H9 (cell line): ENCODE measurements at regions not wholly inside any gene's neighbourhood (a gene's known extent, or its start where the extent isn't known, plus 50 kb on each side); places are given as distances from the start of the nearest gene placed in this dataset.

ENCODE experiments used
- DNase-seq: peaks from one replicate; pipeline ENCODE4 v3.0.0-alpha.2; 2017
- H2AFZ ChIP-seq: one replicate; pipeline ENCODE4 v1.6.1; 2013; ENCODE audit warnings: mild to moderate bottlenecking, low read length, control low read depth, moderate library complexity
- H2AK5ac ChIP-seq: 2 replicates; pipeline ENCODE4 v1.6.1; 2013; ENCODE audit warnings: low read length, control low read depth, mixed read lengths; ENCODE audit not compliant: insufficient read length
- H2BK120ac ChIP-seq: one replicate; pipeline ENCODE4 v1.6.1; 2013; ENCODE audit warnings: low read depth, mild to moderate bottlenecking, low read length, control low read depth, inconsistent platforms; ENCODE audit not compliant: poor library complexity, severe bottlenecking
- H2BK12ac ChIP-seq: 2 replicates; pipeline ENCODE4 v1.6.1; 2013; ENCODE audit warnings: low read length, control low read depth, mixed read lengths, low read depth; ENCODE audit not compliant: insufficient read length
- H2BK15ac ChIP-seq: 2 replicates; pipeline ENCODE4 v1.6.1; 2013; ENCODE audit warnings: low read depth, low read length, control low read depth
- H2BK20ac ChIP-seq: one replicate; pipeline ENCODE4 v1.6.1; 2013; ENCODE audit warnings: low read depth, mild to moderate bottlenecking, low read length, control low read depth, inconsistent platforms; ENCODE audit not compliant: poor library complexity, severe bottlenecking
- H2BK5ac ChIP-seq: 2 replicates; pipeline ENCODE4 v1.6.1; 2013; ENCODE audit warnings: low read length, control low read depth, mixed read lengths; ENCODE audit not compliant: insufficient read length
- H3K14ac ChIP-seq: 2 replicates; pipeline ENCODE4 v1.6.1; 2013; ENCODE audit warnings: low read length, control low read depth; ENCODE audit not compliant: insufficient read depth
- H3K18ac ChIP-seq: 2 replicates; pipeline ENCODE4 v1.6.1; 2013; ENCODE audit warnings: low read depth, mild to moderate bottlenecking, mixed read lengths, low read length, control low read depth; ENCODE audit not compliant: insufficient read length
- H3K23ac ChIP-seq: 2 replicates; pipeline ENCODE4 v1.6.1; 2013; ENCODE audit warnings: low read length, control low read depth, mixed read lengths, low read depth; ENCODE audit not compliant: insufficient read length
- H3K23me2 ChIP-seq: 2 replicates; pipeline ENCODE4 v1.6.1; 2013; ENCODE audit warnings: low read depth, mild to moderate bottlenecking, mixed read lengths, low read length, control low read depth; ENCODE audit not compliant: insufficient read length, poor library complexity, severe bottlenecking
- H3K27ac ChIP-seq: 2 replicates; pipeline ENCODE4 v1.5.1; 2013; ENCODE audit warnings: low read length, control low read depth, mixed read lengths, low read depth; ENCODE audit not compliant: insufficient read length
- H3K27me3 ChIP-seq: 2 replicates; pipeline ENCODE4 v1.6.1; 2013; ENCODE audit warnings: low read length, control low read depth, inconsistent platforms; ENCODE audit not compliant: insufficient read depth
- H3K4ac ChIP-seq: 2 replicates; pipeline ENCODE4 v1.6.1; 2013; ENCODE audit warnings: low read depth, mild to moderate bottlenecking, control low read depth, inconsistent platforms, low read length, moderate library complexity
- H3K4me1 ChIP-seq: 2 replicates; pipeline ENCODE4 v1.6.1; 2013; ENCODE audit warnings: low read length, control low read depth, inconsistent platforms; ENCODE audit not compliant: insufficient read depth
- H3K4me2 ChIP-seq: 2 replicates; pipeline ENCODE4 v1.6.1; 2013; ENCODE audit warnings: low read length, control low read depth, mixed read lengths; ENCODE audit not compliant: insufficient read length, insufficient read depth
- H3K56ac ChIP-seq: 2 replicates; pipeline ENCODE4 v1.6.1; 2013; ENCODE audit warnings: low read depth, mild to moderate bottlenecking, mixed read lengths, low read length, control low read depth; ENCODE audit not compliant: insufficient read length
- H3K79me1 ChIP-seq: 2 replicates; pipeline ENCODE4 v1.6.1; 2013; ENCODE audit warnings: low read depth, mild to moderate bottlenecking, moderate library complexity, low read length, control low read depth, inconsistent platforms; ENCODE audit not compliant: insufficient read depth, poor library complexity, severe bottlenecking
- H3K79me2 ChIP-seq: 2 replicates; pipeline ENCODE4 v1.6.1; 2013; ENCODE audit warnings: low read length, control low read depth, inconsistent platforms; ENCODE audit not compliant: insufficient read depth
- H3K9ac ChIP-seq: 2 replicates; pipeline ENCODE4 v1.6.1; 2013; ENCODE audit warnings: low read length, control low read depth, mixed read lengths; ENCODE audit not compliant: insufficient read length; ENCODE audit errors: extremely low read depth
- H3K9me3 ChIP-seq: one replicate; pipeline ENCODE4 v1.6.1; 2013; ENCODE audit warnings: low read depth, low read length, inconsistent platforms; ENCODE audit not compliant: control insufficient read depth
- H3T11ph ChIP-seq: one replicate; pipeline ENCODE4 v1.6.1; 2013; ENCODE audit warnings: mild to moderate bottlenecking, low read length, control low read depth, inconsistent platforms
- H4K20me1 ChIP-seq: one replicate; pipeline ENCODE4 v1.6.1; 2013; ENCODE audit not compliant: control insufficient read depth, insufficient read length, insufficient read depth
- H4K5ac ChIP-seq: 2 replicates; pipeline ENCODE4 v1.6.1; 2013; ENCODE audit warnings: low read depth, mild to moderate bottlenecking, mixed read lengths, low read length, control low read depth; ENCODE audit not compliant: insufficient read length
- H4K8ac ChIP-seq: replicated peaks from 2 replicates; pipeline ENCODE4 v1.6.1; 2013; ENCODE audit warnings: low read length, control low read depth, mixed read lengths, low read depth; ENCODE audit not compliant: insufficient read length
- H4K91ac ChIP-seq: 2 replicates; pipeline ENCODE4 v1.6.1; 2013; ENCODE audit warnings: low read depth, mild to moderate bottlenecking, moderate library complexity, mixed read lengths, low read length, control low read depth; ENCODE audit not compliant: insufficient read length
- H3K27ac Mint-ChIP-seq, 3 experiments: 2 replicates in 2 of 3; 3 replicates in 1 of 3; pipeline ENCODE4 v1.8.0; 2020 to 2021; ENCODE audit warnings: mixed read lengths in 3 of 3, mild to moderate bottlenecking in 1 of 3, moderate library complexity in 1 of 3
- H3K27me3 Mint-ChIP-seq: 2 replicates; pipeline ENCODE4 v1.8.0; 2021; ENCODE audit warnings: low read depth, mild to moderate bottlenecking, moderate library complexity, mixed read lengths
- H3K36me3 Mint-ChIP-seq, 3 experiments: 2 replicates in 2 of 3; 3 replicates in 1 of 3; pipeline ENCODE4 v1.8.0; 2020 to 2021; ENCODE audit warnings: low read depth in 3 of 3, mixed read lengths in 3 of 3; ENCODE audit not compliant: insufficient read depth in 1 of 3
- H3K4me1 Mint-ChIP-seq, 2 experiments: 2 replicates each; pipeline ENCODE4 v1.8.0; 2020; ENCODE audit warnings: mixed read lengths in 2 of 2
- H3K4me3 Mint-ChIP-seq, 2 experiments: 2 replicates in 1 of 2; 3 replicates in 1 of 2; pipeline ENCODE4 v1.8.0; 2020 to 2021; ENCODE audit warnings: mild to moderate bottlenecking in 2 of 2, mixed read lengths in 2 of 2, moderate library complexity in 1 of 2
- H3K9me3 Mint-ChIP-seq, 2 experiments: 2 replicates in 1 of 2; 3 replicates in 1 of 2; pipeline ENCODE4 v1.8.0; 2020; ENCODE audit warnings: mild to moderate bottlenecking in 2 of 2, mixed read lengths in 2 of 2, moderate library complexity in 1 of 2
- WGBS: extraction: QIAGEN DNeasy Blood & Tissue Kit; methylation state at CpG from one replicate; pipeline ENCODE4 v1.1.7; 2013; ENCODE audit warnings: missing lambda C conversion rate, low lambda C conversion rate, mixed read lengths; ENCODE audit not compliant: insufficient read length; ENCODE audit errors: extremely low coverage; 5-methylcytosine and 5-hydroxymethylcytosine counted together
- TF ChIP-seq, protein P1 (sequence below): fragments of 200-600 bp; sonication (generic); conservative IDR thresholded peaks from 3 replicates; pipeline ENCODE4 v1.8.0; 2021; ENCODE audit warnings: antibody characterized with exemption, mild to moderate bottlenecking

DNA sequence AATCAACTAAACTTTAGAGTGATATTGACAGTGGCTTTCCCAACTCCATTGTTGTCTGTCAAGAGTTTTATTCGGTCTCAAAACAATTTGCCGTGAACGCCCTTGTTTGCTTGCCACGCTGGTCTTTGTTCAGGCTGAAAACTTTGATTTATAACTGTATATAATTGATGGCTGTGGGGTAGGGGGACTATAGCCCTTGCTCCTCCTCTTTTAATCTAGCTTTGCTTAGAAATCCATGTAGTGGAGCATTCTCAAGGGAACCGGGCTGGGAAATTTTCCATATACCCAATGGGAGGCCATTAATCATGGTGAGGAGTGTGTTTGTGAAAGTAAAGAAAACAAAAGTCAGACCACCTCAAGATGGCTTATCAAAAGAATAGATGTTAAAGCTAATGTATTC is 339.8 kb upstream of the RARB start:
- no peak overlapping the region for H2BK20ac ChIP-seq
- no peaks in the 10 kb centered on the region for H4K20me1 ChIP-seq
- no peak overlapping the region for H3K18ac ChIP-seq
- H4K91ac ChIP-seq = no peak overlapping the region
- no peak overlapping the region for H3K56ac ChIP-seq
- no peaks in the 10 kb centered on the region for H3K27me3 ChIP-seq
- no peaks in the 10 kb centered on the region for H3K9me3 ChIP-seq
- no peak overlapping the region for H3K4me3 Mint-ChIP-seq
- TF ChIP-seq, protein P1, sequence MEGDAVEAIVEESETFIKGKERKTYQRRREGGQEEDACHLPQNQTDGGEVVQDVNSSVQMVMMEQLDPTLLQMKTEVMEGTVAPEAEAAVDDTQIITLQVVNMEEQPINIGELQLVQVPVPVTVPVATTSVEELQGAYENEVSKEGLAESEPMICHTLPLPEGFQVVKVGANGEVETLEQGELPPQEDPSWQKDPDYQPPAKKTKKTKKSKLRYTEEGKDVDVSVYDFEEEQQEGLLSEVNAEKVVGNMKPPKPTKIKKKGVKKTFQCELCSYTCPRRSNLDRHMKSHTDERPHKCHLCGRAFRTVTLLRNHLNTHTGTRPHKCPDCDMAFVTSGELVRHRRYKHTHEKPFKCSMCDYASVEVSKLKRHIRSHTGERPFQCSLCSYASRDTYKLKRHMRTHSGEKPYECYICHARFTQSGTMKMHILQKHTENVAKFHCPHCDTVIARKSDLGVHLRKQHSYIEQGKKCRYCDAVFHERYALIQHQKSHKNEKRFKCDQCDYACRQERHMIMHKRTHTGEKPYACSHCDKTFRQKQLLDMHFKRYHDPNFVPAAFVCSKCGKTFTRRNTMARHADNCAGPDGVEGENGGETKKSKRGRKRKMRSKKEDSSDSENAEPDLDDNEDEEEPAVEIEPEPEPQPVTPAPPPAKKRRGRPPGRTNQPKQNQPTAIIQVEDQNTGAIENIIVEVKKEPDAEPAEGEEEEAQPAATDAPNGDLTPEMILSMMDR = no peak
- H4K8ac ChIP-seq = no peak overlapping the region
- peak overlapping the region in 1 of 3 experiments; percentile 3; a peak in 1 of 7 replicates for H3K27ac Mint-ChIP-seq
- H2BK5ac ChIP-seq = no peak overlapping the region
- H3K36me3 Mint-ChIP-seq = peaks cover 0 to 13% (median 3%) of the 10 kb centered on the region in 3 experiments; a peak in 3 of 7 replicates
- peaks cover 26 to 42% of the 10 kb centered on the region in 2 experiments for H3K4me1 Mint-ChIP-seq
- no peaks in the 10 kb centered on the region for H3K79me2 ChIP-seq
- no peak overlapping the region for H3K9ac ChIP-seq
- H2AFZ ChIP-seq = peak overlapping the region; percentile 56
- no peak overlapping the region for H3K4me2 ChIP-seq
- H3K9me3 Mint-ChIP-seq = no peaks in the 10 kb centered on the region
- DNase-seq = no peak
- H2BK120ac ChIP-seq = no peak overlapping the region
- H2BK12ac ChIP-seq = no peak overlapping the region
- no peaks in the 10 kb centered on the region for H3K27me3 Mint-ChIP-seq
- H3T11ph ChIP-seq = no peak overlapping the region
- no peaks in the 10 kb centered on the region for H3K23me2 ChIP-seq
- H3K14ac ChIP-seq = no peak overlapping the region
- H2BK15ac ChIP-seq = no peak overlapping the region
- no peak overlapping the region for H3K27ac ChIP-seq
- H4K5ac ChIP-seq = no peak overlapping the region
- H3K79me1 ChIP-seq = no peaks in the 10 kb centered on the region
- H3K4me1 ChIP-seq = no peaks in the 10 kb centered on the region; the same call in 1 of the 2 replicates
- WGBS = no CpG with 5 or more reads among the region's 5 CpGs
- no peak overlapping the region for H2AK5ac ChIP-seq
- H3K23ac ChIP-seq = no peak overlapping the region
- H3K4ac ChIP-seq = no peak overlapping the region
